NCI-H82 treated with DMSO at 0.1 percent for 48 hours (cell line): ENCODE measurements at regions not wholly inside any gene's neighbourhood (a gene's known extent, or its start where the extent isn't known, plus 50 kb on each side); places are given as distances from the start of the nearest gene placed in this dataset.

Experiments
- DNase-seq: peaks from one replicate; lab custom pipeline; 2025; ENCODE audit not compliant: unreplicated experiment; lab: John Stamatoyannopoulos, UW

- no peak for DNase-seq
Measured at GRCh38 chr12:98058213-98058612, 457.2 kb upstream of the TMPO start.

GRCh38 chr12:98058838-98059237, 456.6 kb upstream of the TMPO start:
- DNase-seq = no peak

- DNase-seq = no peak
Measured at GRCh38 chr12:98059659-98060343, 455.6 kb upstream of the TMPO start.

DNA sequence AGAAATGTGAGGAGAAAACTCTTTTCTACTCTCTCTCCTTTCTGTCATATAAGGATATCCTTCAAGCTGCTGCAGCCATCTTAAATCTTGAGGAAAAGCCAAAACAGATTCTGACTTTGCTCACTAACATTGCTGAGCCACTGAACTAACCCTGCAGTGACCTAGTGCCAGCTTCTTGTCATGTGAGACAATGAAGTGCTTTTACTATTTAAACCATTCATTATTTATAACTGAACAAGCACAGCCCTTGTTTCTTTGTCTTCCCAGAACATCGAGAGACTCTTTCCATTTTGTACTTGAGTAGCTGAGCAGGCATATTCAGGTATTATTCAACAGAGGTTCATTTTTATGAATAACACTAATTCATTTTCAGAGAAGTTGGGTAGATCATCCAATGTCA, 455.0 kb upstream of the TMPO start:
- DNase-seq = no peak

DNA sequence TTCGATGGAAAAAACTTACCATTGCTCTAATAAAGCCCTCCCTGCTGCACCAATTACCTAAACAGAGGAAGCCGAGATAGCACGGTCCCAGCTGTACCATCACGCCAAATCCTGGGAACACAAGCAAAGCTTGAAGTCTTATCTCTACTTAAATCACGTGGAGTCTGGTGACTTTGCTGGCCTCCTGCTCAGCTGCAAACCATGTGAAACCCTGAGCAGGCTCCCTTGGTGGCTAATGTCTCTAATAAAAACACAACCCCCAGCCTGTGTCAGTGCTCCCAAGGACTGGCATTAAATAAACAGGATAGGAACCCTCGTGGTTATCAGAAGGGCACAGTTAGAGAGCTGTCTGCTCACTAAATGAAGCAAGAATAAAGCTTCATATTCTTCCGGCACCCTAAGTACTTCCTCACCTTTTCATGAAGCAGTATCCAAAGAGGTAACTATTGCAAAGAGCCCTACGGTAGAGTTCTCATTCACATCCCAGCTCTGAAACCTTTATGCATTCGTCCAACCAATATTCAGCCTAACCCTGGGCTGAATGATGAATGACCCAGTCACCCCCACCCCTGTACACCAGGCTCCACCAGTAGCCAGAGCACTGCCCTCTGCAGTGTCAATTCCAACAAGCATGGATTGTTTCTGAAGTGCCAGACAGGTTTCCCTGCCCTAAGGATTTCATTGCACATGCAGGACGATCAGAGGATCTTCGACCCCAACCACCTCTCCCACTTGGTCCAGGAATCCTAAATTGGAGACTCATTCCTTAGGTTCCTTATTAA, 452.7 kb upstream of the TMPO start:
- DNase-seq = no peak

GRCh38 chr12:98064501-98064900, 450.9 kb upstream of the TMPO start:
- DNase-seq = no peak

GRCh38 chr12:98067795-98068194, 447.6 kb upstream of the TMPO start:
- no peak for DNase-seq

DNA sequence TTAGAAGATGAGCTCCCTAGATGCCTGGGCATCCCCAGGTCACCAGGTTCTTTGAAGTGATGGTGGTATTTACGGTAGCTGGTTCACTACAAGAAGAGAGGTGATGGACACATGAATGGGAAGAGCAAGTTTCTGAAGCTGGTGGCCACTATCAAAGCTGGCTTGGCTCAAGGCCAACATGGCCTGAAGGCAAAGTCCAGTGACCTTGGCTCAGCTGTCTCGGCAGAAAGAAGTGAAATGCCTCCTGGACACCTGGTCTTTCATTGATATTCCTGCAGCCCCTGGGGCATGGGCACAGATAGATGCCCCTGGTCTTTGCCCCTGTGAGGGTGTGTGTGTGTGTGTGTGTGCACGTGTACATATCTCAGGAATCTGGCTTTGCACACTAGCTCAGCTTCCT, 441.8 kb upstream of the TMPO start:
- DNase-seq = no peak

DNA sequence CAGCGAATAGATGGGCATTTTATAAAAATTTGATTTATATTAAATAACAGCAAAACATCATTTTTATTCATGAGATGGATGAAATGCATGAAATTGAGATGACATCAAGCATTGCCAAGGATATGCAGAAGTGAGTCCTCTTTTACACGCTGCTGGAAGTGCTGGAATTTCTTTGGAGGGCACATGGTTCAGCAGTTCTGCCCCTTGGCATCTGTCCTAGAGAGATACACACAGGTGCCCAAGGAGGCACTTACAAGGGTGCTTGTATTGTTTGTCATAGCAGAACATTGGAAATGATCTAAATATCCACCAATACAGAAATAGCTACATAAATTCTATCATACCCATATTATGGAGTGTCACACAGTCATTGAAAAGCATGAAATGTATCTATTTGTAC, 441.1 kb upstream of the TMPO start:
- DNase-seq = no peak

- no peak for DNase-seq
Measured at GRCh38 chr12:98084391-98084790, 431.0 kb upstream of the TMPO start.

DNA sequence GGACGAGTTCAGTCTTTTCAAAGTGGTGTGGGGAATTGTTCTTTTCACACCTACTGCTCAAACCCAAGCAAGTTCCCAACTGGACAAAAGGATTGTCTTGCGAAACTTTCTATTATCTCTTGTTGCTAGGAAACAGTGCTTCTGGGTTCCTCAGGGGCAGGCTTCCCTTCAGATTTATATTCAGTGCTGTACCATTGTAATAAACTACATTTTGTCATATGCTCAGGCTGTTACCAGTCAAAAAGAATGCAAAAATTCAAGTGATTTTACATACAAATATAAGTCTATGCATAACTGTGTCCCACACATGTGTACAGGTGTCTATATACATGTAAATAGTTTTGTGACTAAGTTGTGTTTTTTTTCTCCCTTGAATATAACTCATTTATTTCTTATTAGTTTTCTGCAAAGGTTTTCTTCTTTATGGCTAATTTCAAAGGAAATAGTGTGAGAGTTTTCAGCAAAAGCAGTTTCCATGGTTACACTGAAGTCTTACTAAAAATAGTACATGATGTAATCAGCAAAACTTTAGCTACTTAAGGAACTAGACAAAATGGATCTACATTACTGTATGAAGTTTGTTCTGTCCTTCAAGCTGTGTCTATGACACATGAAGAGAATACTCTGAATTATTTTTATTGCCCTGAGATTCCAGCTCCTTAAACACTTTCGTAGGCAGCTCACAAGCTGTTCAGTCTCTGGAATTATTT, 430.2 kb upstream of the TMPO start:
- no peak for DNase-seq

- no peak for DNase-seq
Measured at GRCh38 chr12:98090731-98091130, 424.7 kb upstream of the TMPO start.

DNA sequence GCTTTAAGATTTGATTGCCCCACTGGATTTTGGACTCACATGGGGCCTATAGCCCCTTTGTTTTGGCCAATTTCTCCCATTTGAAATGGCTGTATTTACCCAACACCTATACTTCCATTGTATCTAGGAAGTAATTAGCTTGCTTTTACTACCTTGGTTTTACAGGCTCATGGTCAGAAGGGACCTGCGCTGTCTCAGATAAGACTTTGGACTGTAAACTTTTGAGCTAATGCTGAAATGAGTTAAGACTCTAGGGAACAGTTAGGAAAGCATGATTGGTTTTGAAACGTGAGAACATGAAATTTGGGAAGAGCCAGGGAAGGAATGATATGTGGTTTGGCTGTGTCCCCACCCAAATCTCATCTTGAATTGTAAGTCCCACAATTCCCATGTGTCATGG, 419.0 kb upstream of the TMPO start:
- no peak for DNase-seq

GRCh38 chr12:98106031-98106683, 409.2 kb upstream of the TMPO start:
- DNase-seq = no peak

DNA sequence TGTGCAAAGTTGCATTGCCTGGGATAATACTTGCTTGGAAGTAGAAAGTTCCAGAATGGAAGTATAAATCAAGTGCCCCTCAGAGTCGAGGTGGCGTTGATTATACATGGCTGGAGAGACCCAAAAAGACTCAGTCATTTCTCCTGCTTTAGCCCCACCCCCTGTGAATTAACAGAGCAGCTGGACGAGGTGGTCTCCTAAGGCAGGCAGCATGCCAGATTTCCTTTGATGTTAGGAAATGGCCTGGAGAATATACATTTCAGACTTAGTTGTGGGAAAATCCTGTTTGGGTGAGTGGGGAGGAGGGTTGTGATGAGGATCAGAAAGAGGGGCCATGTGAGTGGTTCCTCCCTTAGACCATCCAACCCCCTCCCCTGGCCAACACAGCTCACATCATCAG, 406.1 kb upstream of the TMPO start:
- DNase-seq = peak; percentile 40

DNA sequence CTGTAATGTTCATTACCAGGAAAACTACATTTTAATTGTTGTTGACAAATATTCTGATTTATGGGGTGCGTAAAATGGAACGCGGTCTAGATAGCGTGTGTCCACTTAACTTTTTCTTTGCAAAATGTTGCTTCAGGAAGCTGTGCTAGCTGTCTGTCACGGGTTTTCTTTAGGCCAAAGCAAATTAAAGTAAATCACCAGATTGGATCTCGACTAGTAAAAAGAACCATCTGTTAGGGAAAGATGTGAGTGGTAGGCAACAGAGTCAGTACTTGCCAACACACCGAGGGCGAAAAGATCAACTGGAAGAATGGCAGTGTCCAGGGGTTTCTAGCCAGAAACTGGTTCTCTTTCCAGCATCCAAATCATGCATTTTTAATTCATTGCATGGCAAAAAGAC, 404.9 kb upstream of the TMPO start:
- DNase-seq = peak; percentile 36

DNA sequence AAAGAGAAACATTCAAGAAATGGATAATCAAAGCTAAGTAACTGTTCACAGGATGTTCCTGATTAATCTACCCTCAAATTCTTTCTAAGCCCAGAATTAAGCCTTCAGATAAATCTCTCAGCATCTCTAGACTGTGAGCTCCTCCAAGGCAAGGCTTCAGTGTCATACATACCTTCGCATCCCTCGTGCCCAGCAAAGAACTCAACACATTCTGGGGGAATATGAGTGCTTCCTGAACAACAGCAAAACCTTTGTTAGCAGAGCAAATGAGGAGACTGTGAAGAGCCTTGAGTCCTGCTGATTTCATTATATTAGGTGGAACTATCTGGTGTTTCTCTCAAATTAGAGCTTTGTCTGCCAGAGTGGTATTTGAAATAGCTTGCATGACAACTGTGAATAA, 401.8 kb upstream of the TMPO start:
- no peak for DNase-seq

DNA sequence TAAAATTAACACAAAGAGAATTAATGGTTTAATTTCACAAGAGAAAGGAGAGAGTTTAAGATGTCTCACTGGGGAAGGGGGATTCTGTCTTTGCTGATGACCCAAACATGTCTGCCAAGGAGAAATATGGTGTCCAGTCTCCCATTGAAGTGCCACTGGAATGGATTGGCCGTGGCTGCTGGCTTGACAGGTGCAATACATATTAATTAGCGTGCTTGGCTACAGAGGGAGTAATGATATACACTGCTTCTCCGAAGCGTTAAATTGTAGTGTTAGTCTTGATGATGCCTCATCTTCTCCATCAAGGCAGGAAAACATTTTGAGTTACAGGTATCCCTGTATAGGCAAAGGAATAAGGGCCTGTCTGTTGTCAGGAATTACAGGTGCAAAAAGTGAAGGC, 393.4 kb upstream of the TMPO start:
- DNase-seq = no peak

- no peak for DNase-seq
Measured at GRCh38 chr12:98123021-98123461, 392.3 kb upstream of the TMPO start.

GRCh38 chr12:98126637-98127335, 388.6 kb upstream of the TMPO start:
- no peak for DNase-seq

- no peak for DNase-seq
Measured at GRCh38 chr12:98127336-98127679, 388.1 kb upstream of the TMPO start.
